Endothelial cell of umbilical vein (primary cell): ENCODE measurements at regions not wholly inside any gene's neighbourhood (a gene's known extent, or its start where the extent isn't known, plus 50 kb on each side); places are given as distances from the start of the nearest gene placed in this dataset.

Experiments used
- BruUV-seq: library from RNA; stranded (reverse); fragments of 400-500 nt; replicated peaks from 2 replicates; lab custom pipeline; 2021; lab: Mats Ljungman, UMichigan
- CTCF ChIA-PET: fragments of 300-600, 350-600 bp; sonication (Branson Sonifier 250); formaldehyde crosslinking; loops from one replicate; lab custom pipeline; 2021; ENCODE audit warnings: antibody characterized with exemption, inconsistent platforms; lab: Charles Lee
- POLR2A ChIA-PET: fragments of 300-600, 350-600 bp; sonication (Branson Sonifier 250); formaldehyde crosslinking; loops from one replicate; lab custom pipeline; 2021; ENCODE audit warnings: antibody characterized with exemption, inconsistent platforms; lab: Charles Lee
- DNase-seq: peaks from one replicate; pipeline ENCODE4 v3.0.0-alpha.2; 2011; ENCODE audit warnings: low read depth, low spot score
- FAIRE-seq: peaks from 2 replicates; lab custom pipeline; 2011; peaks lifted over from hg19 to GRCh38; lab: Jason Lieb, UNC
- H2AFZ ChIP-seq: 2 replicates; pipeline ENCODE4 v1.6.0; 2012; ENCODE audit warnings: low read depth, low read length, control low read depth, inconsistent platforms
- H3K27ac ChIP-seq: 2 replicates; pipeline ENCODE4 v1.5.1; 2011; ENCODE audit warnings: low read depth, mild to moderate bottlenecking, control low read depth, low read length, moderate library complexity; ENCODE audit not compliant: insufficient read depth
- H3K27me3 ChIP-seq, 2 experiments: 2 replicates each; pipeline versions ENCODE4 v1.6.0 to v1.6.1; 2011; ENCODE audit warnings: low read length in 2 of 2, mixed read lengths in 1 of 2; ENCODE audit not compliant: control insufficient read depth in 2 of 2, insufficient read depth in 2 of 2
- H3K36me3 ChIP-seq, 2 experiments: 2 replicates in 1 of 2; 3 replicates in 1 of 2; pipeline ENCODE4 v1.5.1; 2011; ENCODE audit warnings: low read length in 2 of 2, mild to moderate bottlenecking in 1 of 2, moderate library complexity in 1 of 2; ENCODE audit not compliant: control insufficient read depth in 2 of 2, insufficient read depth in 2 of 2; ENCODE audit errors: extremely low read depth in 1 of 2
- H3K4me1 ChIP-seq: 3 replicates; pipeline ENCODE4 v1.5.1; 2011; ENCODE audit warnings: mild to moderate bottlenecking, low read length; ENCODE audit not compliant: control insufficient read depth, insufficient read depth; ENCODE audit errors: extremely low read depth
- H3K4me2 ChIP-seq: 2 replicates; pipeline ENCODE4 v1.6.1; 2011; ENCODE audit warnings: low read length, control low read depth, mixed read lengths; ENCODE audit not compliant: insufficient read depth
- H3K4me3 ChIP-seq, 3 experiments: fragments of 200-600 bp in 1 of 3; sonication (generic), shearing (Covaris generic) in 1 of 3; replicated peaks in 1 of 3; 2 replicates each; pipeline ENCODE4 v1.5.1; 2011 to 2016; ENCODE audit warnings: control low read depth in 3 of 3, low read length in 3 of 3, mild to moderate bottlenecking in 2 of 3, inconsistent platforms in 1 of 3, low read depth in 1 of 3, moderate library complexity in 1 of 3; ENCODE audit not compliant: insufficient read depth in 1 of 3
- H3K79me2 ChIP-seq: 2 replicates; pipeline ENCODE4 v1.6.0; 2012; ENCODE audit warnings: low read length, inconsistent platforms; ENCODE audit not compliant: control insufficient read depth, insufficient read depth
- H3K9ac ChIP-seq: replicated peaks from 2 replicates; pipeline ENCODE3; 2011; ENCODE audit warnings: low read length, control low read depth; ENCODE audit not compliant: insufficient read depth; ENCODE audit errors: extremely low read depth
- H3K9me1 ChIP-seq: replicated peaks from 3 replicates; pipeline ENCODE4 v1.6.0; 2011; ENCODE audit warnings: mild to moderate bottlenecking, low read length; ENCODE audit not compliant: control insufficient read depth, insufficient read depth; ENCODE audit errors: extremely low read depth
- H3K9me3 ChIP-seq: replicated peaks from 2 replicates; pipeline ENCODE4 v1.5.1; 2012; ENCODE audit warnings: low read length, inconsistent platforms; ENCODE audit not compliant: control insufficient read depth, insufficient read depth
- H4K20me1 ChIP-seq: replicated peaks from 2 replicates; pipeline ENCODE3; 2011; ENCODE audit warnings: mild to moderate bottlenecking, low read length; ENCODE audit not compliant: control insufficient read depth, insufficient read depth; ENCODE audit errors: extremely low read depth
- EZH2 ChIP-seq: IDR thresholded peaks from 2 replicates; pipeline ENCODE4 v1.6.1; 2012; ENCODE audit warnings: borderline replicate concordance, low read depth, mild to moderate bottlenecking, moderate library complexity, low read length, inconsistent platforms; ENCODE audit not compliant: severe bottlenecking
- FOS ChIP-seq: IDR thresholded peaks from 2 replicates; pipeline ENCODE4 v1.6.1; 2011; ENCODE audit warnings: mild to moderate bottlenecking, low read length, moderate library complexity, borderline replicate concordance; ENCODE audit not compliant: insufficient read depth
- GATA2 ChIP-seq: IDR thresholded peaks from 2 replicates; pipeline ENCODE4 v1.7.0; 2011; ENCODE audit warnings: low read depth, mild to moderate bottlenecking, moderate library complexity, mixed read lengths, low read length; ENCODE audit not compliant: insufficient read length, insufficient read depth
- JUN ChIP-seq: IDR thresholded peaks from 2 replicates; pipeline ENCODE4 v1.6.1; 2011; ENCODE audit warnings: borderline replicate concordance, low read depth; ENCODE audit not compliant: insufficient read length, insufficient read depth
- MYC ChIP-seq: IDR thresholded peaks from one replicate; pipeline ENCODE4 v1.6.1; 2011; ENCODE audit warnings: mild to moderate bottlenecking, low read depth, low read length
- POLR2A ChIP-seq: IDR thresholded peaks from 2 replicates; pipeline ENCODE4 v1.6.1; 2012; ENCODE audit warnings: low read depth, mild to moderate bottlenecking, control low read depth, low read length
- POLR2AphosphoS5 ChIP-seq: IDR thresholded peaks from 2 replicates; pipeline ENCODE4 v1.6.1; 2012; ENCODE audit warnings: low read depth, mild to moderate bottlenecking, control low read depth, low read length, moderate library complexity; ENCODE audit not compliant: insufficient read depth
- dilution Hi-C: fragments of 300-500 bp; cut with MboI; formaldehyde crosslinking; loops from one replicate; pipeline ENCODE4 v1.15.0; 2019; ENCODE audit warnings: low sequenced_read_pairs; ENCODE audit not compliant: extremely low pct_ligation_motif_present
- intact Hi-C: fragments of 100-400 bp; cut with micrococcal nuclease; formaldehyde crosslinking; loops from one replicate; pipeline ENCODE4 v1.10.0; 2022
- TF ChIP-seq, protein P1 (sequence below), 2 donors: IDR thresholded peaks; 1 replicate in 1 of 2; 2 replicates in 1 of 2; pipeline ENCODE4 v1.5.1; 2011; ENCODE audit warnings: low read length in 2 of 2, mild to moderate bottlenecking in 2 of 2, moderate library complexity in 2 of 2, control low read depth in 1 of 2, inconsistent platforms in 1 of 2, low read depth in 1 of 2; ENCODE audit not compliant: insufficient read depth in 1 of 2; ENCODE audit errors: extremely low read depth in 1 of 2
- TF ChIP-seq, protein P2 (sequence below): IDR thresholded peaks from 2 replicates; pipeline ENCODE4 v1.6.1; 2011; ENCODE audit not compliant: insufficient read depth, insufficient read length

DNA sequence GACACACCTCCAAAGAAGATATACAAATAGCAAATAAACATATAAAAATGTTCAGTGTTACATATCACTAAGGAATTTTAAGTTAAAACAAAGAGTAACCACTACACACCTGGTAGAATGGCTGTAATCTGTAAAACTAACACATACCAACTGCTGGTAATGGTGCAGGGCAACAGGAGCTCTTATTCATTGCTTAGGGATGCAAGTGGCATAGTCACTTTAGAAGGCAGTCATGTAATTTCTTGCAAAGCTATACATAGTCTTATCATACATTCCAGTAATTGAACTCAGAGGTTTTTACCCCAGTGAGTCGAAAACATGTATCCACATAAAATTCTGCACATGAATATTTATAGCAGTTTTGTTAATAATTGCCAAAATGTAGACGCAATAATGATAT, 906.8 kb upstream of the CITED2 start:
- dilution Hi-C loops (no loop called here), intact Hi-C loops (loop anchor here (5.0 kb wide), 1 partner anchor 111 kb away; no protein-coding TSS in a partner anchor)
- no peak overlapping the region for H3K4me3 ChIP-seq
- H3K79me2 ChIP-seq, result no peaks in the 10 kb centered on the region
- peaks cover 5% of the 10 kb centered on the region for H3K4me1 ChIP-seq
- no peaks in the 10 kb centered on the region for H3K36me3 ChIP-seq
- no peak overlapping the region for H3K9ac ChIP-seq
- no peak overlapping the region for H3K4me2 ChIP-seq
- no peak overlapping the region for H2AFZ ChIP-seq
- TF ChIP-seq, protein P1, sequence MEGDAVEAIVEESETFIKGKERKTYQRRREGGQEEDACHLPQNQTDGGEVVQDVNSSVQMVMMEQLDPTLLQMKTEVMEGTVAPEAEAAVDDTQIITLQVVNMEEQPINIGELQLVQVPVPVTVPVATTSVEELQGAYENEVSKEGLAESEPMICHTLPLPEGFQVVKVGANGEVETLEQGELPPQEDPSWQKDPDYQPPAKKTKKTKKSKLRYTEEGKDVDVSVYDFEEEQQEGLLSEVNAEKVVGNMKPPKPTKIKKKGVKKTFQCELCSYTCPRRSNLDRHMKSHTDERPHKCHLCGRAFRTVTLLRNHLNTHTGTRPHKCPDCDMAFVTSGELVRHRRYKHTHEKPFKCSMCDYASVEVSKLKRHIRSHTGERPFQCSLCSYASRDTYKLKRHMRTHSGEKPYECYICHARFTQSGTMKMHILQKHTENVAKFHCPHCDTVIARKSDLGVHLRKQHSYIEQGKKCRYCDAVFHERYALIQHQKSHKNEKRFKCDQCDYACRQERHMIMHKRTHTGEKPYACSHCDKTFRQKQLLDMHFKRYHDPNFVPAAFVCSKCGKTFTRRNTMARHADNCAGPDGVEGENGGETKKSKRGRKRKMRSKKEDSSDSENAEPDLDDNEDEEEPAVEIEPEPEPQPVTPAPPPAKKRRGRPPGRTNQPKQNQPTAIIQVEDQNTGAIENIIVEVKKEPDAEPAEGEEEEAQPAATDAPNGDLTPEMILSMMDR (IDR thresholded peaks at IDR 0.05; ENCODE audit: extremely low read depth in 1 of 2, insufficient read depth in 1 of 2, low read depth in 1 of 2, low read length in 2 of 2), result no peak
- TF ChIP-seq FOS (no peak), EZH2 (no peak), MYC (no peak), GATA2 (no peak), JUN (no peak), POLR2AphosphoS5 (no peak), POLR2A (no peak)
- TF ChIP-seq, protein P2, sequence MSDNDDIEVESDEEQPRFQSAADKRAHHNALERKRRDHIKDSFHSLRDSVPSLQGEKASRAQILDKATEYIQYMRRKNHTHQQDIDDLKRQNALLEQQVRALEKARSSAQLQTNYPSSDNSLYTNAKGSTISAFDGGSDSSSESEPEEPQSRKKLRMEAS, result no peak
- CTCF ChIA-PET, result no interaction called here
- BruUV-seq, result no TSS peak
- POLR2A ChIA-PET, result no interaction called here
- no peaks in the 10 kb centered on the region for H3K9me3 ChIP-seq
- DNase-seq (no peak), FAIRE-seq (no peak)
- no peaks in the 10 kb centered on the region for H4K20me1 ChIP-seq
- H3K9me1 ChIP-seq, result no peaks in the 10 kb centered on the region
- H3K27ac ChIP-seq, result no peak overlapping the region
- H3K27me3 ChIP-seq, result no peaks in the 10 kb centered on the region
